Trophoblast cell (in vitro differentiated cells and primary cell): ENCODE measurements at regions not wholly inside any gene's neighbourhood (a gene's known extent, or its start where the extent isn't known, plus 50 kb on each side); places are given as distances from the start of the nearest gene placed in this dataset.

Experiments
- DNase-seq, 2 donors: peaks; one replicate each; pipeline ENCODE4 v3.0.0-alpha.2; 2016
- H2AFZ ChIP-seq: 2 replicates; pipeline ENCODE4 v1.6.1; 2013; ENCODE audit warnings: low read length, moderate library complexity, mild to moderate bottlenecking; ENCODE audit not compliant: insufficient read depth, poor library complexity
- H2AK5ac ChIP-seq: 2 replicates; pipeline ENCODE4 v1.6.1; 2013; ENCODE audit warnings: mild to moderate bottlenecking, low read length
- H2BK120ac ChIP-seq: 2 replicates; pipeline ENCODE4 v1.6.1; 2013; ENCODE audit warnings: low read length, mild to moderate bottlenecking, moderate library complexity; ENCODE audit not compliant: insufficient read depth, poor library complexity
- H2BK12ac ChIP-seq: 2 replicates; pipeline ENCODE4 v1.6.1; 2013; ENCODE audit warnings: mild to moderate bottlenecking, low read length, moderate library complexity
- H2BK5ac ChIP-seq: 2 replicates; pipeline ENCODE4 v1.6.1; 2013; ENCODE audit warnings: low read length, low read depth, moderate library complexity, mild to moderate bottlenecking; ENCODE audit not compliant: poor library complexity
- H3K14ac ChIP-seq: 2 replicates; pipeline ENCODE4 v1.6.1; 2013; ENCODE audit warnings: mild to moderate bottlenecking, low read length
- H3K18ac ChIP-seq: 2 replicates; pipeline ENCODE4 v1.6.1; 2013; ENCODE audit warnings: mild to moderate bottlenecking, low read length
- H3K23ac ChIP-seq: 2 replicates; pipeline ENCODE4 v1.6.1; 2013; ENCODE audit warnings: low read length
- H3K27ac ChIP-seq: 2 replicates; pipeline ENCODE4 v1.5.1; 2013; ENCODE audit warnings: low read depth, mild to moderate bottlenecking, inconsistent platforms, low read length, moderate library complexity
- H3K27me3 ChIP-seq: 2 replicates; pipeline ENCODE4 v1.6.1; 2013; ENCODE audit warnings: inconsistent platforms, mild to moderate bottlenecking, low read length, moderate library complexity; ENCODE audit not compliant: insufficient read depth
- H3K36me3 ChIP-seq, 2 experiments: 1 replicate in 1 of 2; 2 replicates in 1 of 2; pipeline ENCODE4 v1.6.1; 2013; ENCODE audit warnings: low read length in 2 of 2, mild to moderate bottlenecking in 2 of 2, moderate library complexity in 1 of 2; ENCODE audit not compliant: insufficient read depth in 2 of 2, control insufficient read depth in 1 of 2
- H3K4ac ChIP-seq: 2 replicates; pipeline ENCODE4 v1.6.1; 2013; ENCODE audit warnings: low read depth, mild to moderate bottlenecking, low read length, moderate library complexity
- H3K4me1 ChIP-seq, 2 experiments: 1 replicate in 1 of 2; 2 replicates in 1 of 2; pipeline ENCODE4 v1.6.1; 2013; ENCODE audit warnings: low read length in 2 of 2, mild to moderate bottlenecking in 2 of 2, moderate library complexity in 1 of 2; ENCODE audit not compliant: insufficient read depth in 2 of 2, control insufficient read depth in 1 of 2
- H3K4me2 ChIP-seq: 2 replicates; pipeline ENCODE4 v1.6.1; 2013; ENCODE audit warnings: inconsistent platforms, mild to moderate bottlenecking, low read length, moderate library complexity
- H3K4me3 ChIP-seq: 2 replicates; pipeline ENCODE4 v1.5.1; 2013; ENCODE audit warnings: mild to moderate bottlenecking, low read depth, low read length, inconsistent platforms
- H3K79me1 ChIP-seq: one replicate; pipeline ENCODE4 v1.6.1; 2013; ENCODE audit warnings: low read length
- H3K79me2 ChIP-seq: 2 replicates; pipeline ENCODE4 v1.6.1; 2013; ENCODE audit warnings: low read length, mild to moderate bottlenecking; ENCODE audit not compliant: control insufficient read depth, insufficient read depth, poor library complexity
- H3K9ac ChIP-seq: 2 replicates; pipeline ENCODE4 v1.6.1; 2013; ENCODE audit warnings: mild to moderate bottlenecking, low read length
- H3K9me3 ChIP-seq: 2 replicates; pipeline ENCODE4 v1.6.1; 2013; ENCODE audit warnings: low read depth, mild to moderate bottlenecking, control low read depth, inconsistent platforms, low read length; ENCODE audit not compliant: insufficient read depth
- H4K12ac ChIP-seq: 2 replicates; pipeline ENCODE4 v1.6.1; 2013; ENCODE audit warnings: low read depth, mild to moderate bottlenecking, low read length, moderate library complexity
- H4K8ac ChIP-seq: 2 replicates; pipeline ENCODE4 v1.6.1; 2013; ENCODE audit warnings: low read depth, mild to moderate bottlenecking, low read length, moderate library complexity
- H4K91ac ChIP-seq: one replicate; pipeline ENCODE4 v1.6.1; 2013; ENCODE audit warnings: low read depth, mild to moderate bottlenecking, low read length, moderate library complexity
- WGBS: extraction: QIAGEN DNeasy Blood & Tissue Kit; methylation state at CpG from one replicate; pipeline ENCODE4 v1.1.7; 2013; ENCODE audit warnings: missing lambda C conversion rate; ENCODE audit not compliant: insufficient read length, insufficient coverage; ENCODE audit errors: extremely low coverage; 5-methylcytosine and 5-hydroxymethylcytosine counted together

DNA sequence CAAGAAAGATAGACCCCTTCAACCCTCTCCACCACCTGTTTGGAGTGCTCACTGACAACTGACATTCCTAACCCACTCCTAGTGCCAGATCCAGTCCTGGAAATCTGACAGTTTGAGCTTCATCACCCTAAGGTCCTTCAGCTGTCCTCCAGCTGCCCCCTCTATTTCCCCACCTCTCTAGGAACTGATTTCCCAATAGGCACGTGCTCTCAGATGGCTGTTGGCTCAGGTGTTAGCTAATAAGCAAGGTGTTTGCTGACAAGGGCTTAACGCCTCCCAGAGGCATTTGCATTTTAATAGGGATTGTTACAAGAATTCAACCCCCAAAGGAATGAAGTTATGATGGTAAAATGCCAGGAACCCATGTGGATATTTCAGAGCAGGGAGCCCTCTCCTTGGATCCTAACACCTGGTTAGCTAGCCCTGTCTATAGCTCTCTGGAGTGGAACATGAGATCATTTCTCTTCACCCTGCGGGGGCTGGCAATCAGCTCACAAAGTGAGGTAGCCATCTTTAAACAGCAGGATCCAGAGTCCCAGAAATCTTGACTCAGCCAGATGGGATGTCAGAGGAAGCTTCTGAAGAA, 348.5 kb upstream of the SFRP2 start:
- no peak overlapping the region for H3K9ac ChIP-seq
- no peak overlapping the region for H3K4me2 ChIP-seq
- DNase-seq, result no peak
- no peaks in the 10 kb centered on the region for H3K79me2 ChIP-seq
- no peak overlapping the region for H3K4me3 ChIP-seq
- H2BK5ac ChIP-seq, result no peak overlapping the region
- no peak overlapping the region for H3K23ac ChIP-seq
- H2AFZ ChIP-seq, result no peak overlapping the region
- H3K79me1 ChIP-seq, result no peaks in the 10 kb centered on the region
- no peak overlapping the region for H2BK12ac ChIP-seq
- no CpG with 5 or more reads among the region's 3 CpGs for WGBS
- H4K12ac ChIP-seq, result no peak overlapping the region
- no peak overlapping the region for H2AK5ac ChIP-seq
- H3K9me3 ChIP-seq, result no peaks in the 10 kb centered on the region
- H3K4ac ChIP-seq, result no peak overlapping the region
- no peaks in the 10 kb centered on the region for H3K27me3 ChIP-seq
- H3K4me1 ChIP-seq, result no peaks in the 10 kb centered on the region
- H3K36me3 ChIP-seq, result no peaks in the 10 kb centered on the region
- no peak overlapping the region for H4K8ac ChIP-seq
- H3K14ac ChIP-seq, result no peak overlapping the region
- H2BK120ac ChIP-seq, result no peak overlapping the region
- no peak overlapping the region for H3K18ac ChIP-seq
- no peak overlapping the region for H3K27ac ChIP-seq
- H4K91ac ChIP-seq, result no peak overlapping the region

DNA sequence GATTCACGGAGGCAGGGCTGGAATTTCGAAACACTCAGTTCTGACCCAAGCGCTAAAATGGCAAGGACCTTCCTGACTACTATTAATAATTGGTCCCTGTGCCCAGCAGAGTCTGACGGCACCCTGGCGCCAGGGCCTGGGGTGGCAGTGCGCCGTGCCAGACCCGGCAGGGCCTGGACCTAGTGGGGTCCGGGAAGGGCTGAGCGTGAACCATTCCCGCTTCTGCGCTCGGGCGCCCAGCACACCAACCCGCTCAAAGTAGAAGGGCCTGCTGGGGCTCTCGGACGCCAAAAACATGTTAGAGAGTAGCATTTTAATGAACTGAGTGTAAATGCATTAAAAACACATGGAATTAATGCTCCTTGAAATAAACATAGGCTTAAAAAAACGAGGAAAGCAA, 346.7 kb upstream of the SFRP2 start:
- no peak overlapping the region for H3K27ac ChIP-seq
- no peaks in the 10 kb centered on the region for H3K4me1 ChIP-seq
- H3K36me3 ChIP-seq, result no peaks in the 10 kb centered on the region
- no peak overlapping the region for H3K14ac ChIP-seq
- no peak overlapping the region for H4K12ac ChIP-seq
- H3K79me1 ChIP-seq, result no peaks in the 10 kb centered on the region
- no peak for DNase-seq
- no peak overlapping the region for H3K4ac ChIP-seq
- H2BK12ac ChIP-seq, result no peak overlapping the region
- H2AFZ ChIP-seq, result no peak overlapping the region
- no peak overlapping the region for H2AK5ac ChIP-seq
- H3K4me3 ChIP-seq, result no peak overlapping the region
- no peaks in the 10 kb centered on the region for H3K27me3 ChIP-seq
- H3K9ac ChIP-seq, result no peak overlapping the region
- H4K91ac ChIP-seq, result no peak overlapping the region
- H3K4me2 ChIP-seq, result no peak overlapping the region
- no peak overlapping the region for H2BK120ac ChIP-seq
- no peak overlapping the region for H2BK5ac ChIP-seq
- no peaks in the 10 kb centered on the region for H3K79me2 ChIP-seq
- no peak overlapping the region for H3K18ac ChIP-seq
- no peaks in the 10 kb centered on the region for H3K9me3 ChIP-seq
- H4K8ac ChIP-seq, result no peak overlapping the region
- WGBS, result no CpG with 5 or more reads among the region's 18 CpGs
- no peak overlapping the region for H3K23ac ChIP-seq

DNA sequence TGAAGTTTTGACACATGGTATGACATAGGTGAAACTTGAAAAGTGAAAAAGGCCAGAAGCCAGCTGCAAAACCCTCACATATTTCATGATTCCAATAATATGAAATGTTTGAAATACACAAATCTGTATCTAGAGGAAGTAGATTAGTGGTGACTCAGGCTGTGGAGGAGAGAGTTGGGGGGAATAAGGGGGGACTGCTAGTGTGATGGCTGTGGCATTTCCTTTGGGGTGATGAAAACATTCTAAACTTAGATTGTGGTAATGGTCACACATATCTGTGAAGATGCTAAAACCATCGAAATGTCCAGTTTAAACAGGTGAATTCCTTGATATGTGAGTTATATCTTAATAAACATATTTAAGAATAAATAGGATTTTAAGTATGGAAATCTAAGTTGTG, 343.5 kb upstream of the SFRP2 start:
- no peak overlapping the region for H3K4ac ChIP-seq
- peaks cover 3% of the 10 kb centered on the region for H3K9me3 ChIP-seq
- H2BK5ac ChIP-seq, result no peak overlapping the region
- no peak overlapping the region for H2BK12ac ChIP-seq
- no peaks in the 10 kb centered on the region for H3K79me2 ChIP-seq
- no peaks in the 10 kb centered on the region for H3K27me3 ChIP-seq
- no peak overlapping the region for H3K4me3 ChIP-seq
- no peak overlapping the region for H2AK5ac ChIP-seq
- no peak overlapping the region for H3K4me2 ChIP-seq
- H3K23ac ChIP-seq, result no peak overlapping the region
- no CpG with 5 or more reads among the region's 1 CpG for WGBS
- H3K4me1 ChIP-seq, result no peaks in the 10 kb centered on the region
- H2AFZ ChIP-seq, result no peak overlapping the region
- H4K91ac ChIP-seq, result no peak overlapping the region
- no peak overlapping the region for H3K27ac ChIP-seq
- DNase-seq, result no peak
- no peaks in the 10 kb centered on the region for H3K36me3 ChIP-seq
- H4K12ac ChIP-seq, result no peak overlapping the region
- no peak overlapping the region for H4K8ac ChIP-seq
- H3K14ac ChIP-seq, result no peak overlapping the region
- no peak overlapping the region for H3K9ac ChIP-seq
- H3K79me1 ChIP-seq, result no peaks in the 10 kb centered on the region
- H3K18ac ChIP-seq, result no peak overlapping the region
- H2BK120ac ChIP-seq, result no peak overlapping the region

DNA sequence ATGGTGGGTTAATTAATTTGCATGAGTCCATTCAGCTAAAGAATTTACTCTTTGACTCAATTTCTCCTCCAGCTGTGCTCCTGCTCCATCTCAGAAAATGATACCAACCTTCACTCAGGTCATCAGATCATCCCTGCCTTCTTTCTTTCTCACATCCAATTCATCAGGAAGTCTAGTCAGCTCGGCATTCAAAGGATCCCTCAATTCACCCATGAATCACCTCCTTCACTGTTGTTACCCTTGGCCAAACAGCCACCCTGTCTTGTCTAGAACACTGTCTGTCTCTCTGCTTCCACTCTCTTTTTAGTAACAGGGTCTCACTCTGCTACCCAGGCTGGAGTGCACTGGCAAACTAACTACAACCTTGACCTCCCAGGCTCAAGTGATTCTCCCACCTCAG, 337.4 kb upstream of the SFRP2 start:
- H3K4me2 ChIP-seq, result no peak overlapping the region
- DNase-seq, result no peak
- no CpG with 5 or more reads among the region's 1 CpG for WGBS
- H2BK120ac ChIP-seq, result no peak overlapping the region
- no peak overlapping the region for H4K91ac ChIP-seq
- H4K8ac ChIP-seq, result no peak overlapping the region
- H3K27ac ChIP-seq, result no peak overlapping the region
- no peak overlapping the region for H3K23ac ChIP-seq
- no peaks in the 10 kb centered on the region for H3K79me1 ChIP-seq
- no peak overlapping the region for H2BK12ac ChIP-seq
- no peak overlapping the region for H2AK5ac ChIP-seq
- H3K36me3 ChIP-seq, result no peaks in the 10 kb centered on the region
- H3K18ac ChIP-seq, result no peak overlapping the region
- no peaks in the 10 kb centered on the region for H3K27me3 ChIP-seq
- H3K9me3 ChIP-seq, result peaks cover 6% of the 10 kb centered on the region
- H3K4me1 ChIP-seq, result no peaks in the 10 kb centered on the region
- H2AFZ ChIP-seq, result no peak overlapping the region
- H3K4me3 ChIP-seq, result no peak overlapping the region
- no peak overlapping the region for H3K4ac ChIP-seq
- no peak overlapping the region for H3K9ac ChIP-seq
- H3K14ac ChIP-seq, result no peak overlapping the region
- H2BK5ac ChIP-seq, result no peak overlapping the region
- no peak overlapping the region for H4K12ac ChIP-seq
- no peaks in the 10 kb centered on the region for H3K79me2 ChIP-seq
